Body of pancreas (tissue), 4 donors: ENCODE measurements at regions not wholly inside any gene's neighbourhood (a gene's known extent, or its start where the extent isn't known, plus 50 kb on each side); places are given as distances from the start of the nearest gene placed in this dataset.

Experiments used
- POLR2A ChIP-seq, 3 donors: fragments of 450-650 bp; IDR thresholded peaks; one replicate each; pipeline ENCODE4 v1.6.1; 2016; ENCODE audit warnings: antibody characterized with exemption in 3 of 3, mild to moderate bottlenecking in 2 of 3
- TF ChIP-seq, protein P1 (sequence below), 7 experiments: fragments of 450-650 bp in 4 of 7; fragments of 200-600 bp in 3 of 7; sonication (generic) in 3 of 7; IDR thresholded peaks; one replicate each; pipeline ENCODE4 v1.5.1; 2016 to 2019; ENCODE audit warnings: antibody characterized with exemption in 7 of 7

DNA sequence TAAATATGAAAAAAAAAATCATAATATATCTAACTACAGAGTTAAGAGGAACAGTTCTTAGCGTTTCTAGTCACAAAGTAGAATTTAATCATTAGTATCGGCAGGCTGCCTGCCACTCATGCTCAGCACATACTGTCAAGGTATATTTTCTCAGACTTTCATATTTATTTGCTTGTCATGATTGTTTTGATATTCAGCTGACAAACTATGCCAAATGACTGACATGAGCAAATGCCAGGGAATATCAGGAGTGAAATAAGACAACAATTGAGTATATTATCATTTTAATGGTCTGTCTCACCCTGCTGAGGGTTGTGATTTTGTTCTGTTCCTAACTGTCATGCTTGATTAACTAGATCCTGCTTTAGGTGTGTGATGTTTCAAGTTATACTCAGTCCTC is 395.0 kb upstream of the SPOCK3 start:
- no peak for TF ChIP-seq POLR2A (IDR thresholded peaks at IDR 0.05)
- TF ChIP-seq, protein P1, sequence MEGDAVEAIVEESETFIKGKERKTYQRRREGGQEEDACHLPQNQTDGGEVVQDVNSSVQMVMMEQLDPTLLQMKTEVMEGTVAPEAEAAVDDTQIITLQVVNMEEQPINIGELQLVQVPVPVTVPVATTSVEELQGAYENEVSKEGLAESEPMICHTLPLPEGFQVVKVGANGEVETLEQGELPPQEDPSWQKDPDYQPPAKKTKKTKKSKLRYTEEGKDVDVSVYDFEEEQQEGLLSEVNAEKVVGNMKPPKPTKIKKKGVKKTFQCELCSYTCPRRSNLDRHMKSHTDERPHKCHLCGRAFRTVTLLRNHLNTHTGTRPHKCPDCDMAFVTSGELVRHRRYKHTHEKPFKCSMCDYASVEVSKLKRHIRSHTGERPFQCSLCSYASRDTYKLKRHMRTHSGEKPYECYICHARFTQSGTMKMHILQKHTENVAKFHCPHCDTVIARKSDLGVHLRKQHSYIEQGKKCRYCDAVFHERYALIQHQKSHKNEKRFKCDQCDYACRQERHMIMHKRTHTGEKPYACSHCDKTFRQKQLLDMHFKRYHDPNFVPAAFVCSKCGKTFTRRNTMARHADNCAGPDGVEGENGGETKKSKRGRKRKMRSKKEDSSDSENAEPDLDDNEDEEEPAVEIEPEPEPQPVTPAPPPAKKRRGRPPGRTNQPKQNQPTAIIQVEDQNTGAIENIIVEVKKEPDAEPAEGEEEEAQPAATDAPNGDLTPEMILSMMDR (IDR thresholded peaks at IDR 0.05): no peak
